H1 (cell line): ENCODE measurements at regions not wholly inside any gene's neighbourhood (a gene's known extent, or its start where the extent isn't known, plus 50 kb on each side); places are given as distances from the start of the nearest gene placed in this dataset.

ENCODE experiments used
- CTCF ChIA-PET: fragments of 300-600 bp; sonication (Branson Sonifier 250); formaldehyde crosslinking; loops from one replicate; lab custom pipeline; 2021; ENCODE audit not compliant: partially characterized antibody; lab: Charles Lee
- POLR2A ChIA-PET: fragments of 300-600 bp; sonication (Branson Sonifier 250); formaldehyde crosslinking; loops from one replicate; lab custom pipeline; 2021; ENCODE audit warnings: inconsistent platforms; ENCODE audit not compliant: partially characterized antibody; lab: Charles Lee
- DNase-seq, 2 experiments: peaks; one replicate each; pipeline versions ENCODE4 v3.0.0 to v3.0.0-alpha.2; 2010 to 2022; ENCODE audit warnings: low spot score in 2 of 2, low read depth in 1 of 2, mixed read lengths in 1 of 2
- FAIRE-seq: peaks from 2 replicates; lab custom pipeline; 2011; peaks lifted over from hg19 to GRCh38; lab: Jason Lieb, UNC
- H2AFZ ChIP-seq: 2 replicates; pipeline ENCODE4 v1.8.1; 2012; ENCODE audit warnings: low read length, inconsistent platforms
- H2AK5ac ChIP-seq: 2 replicates; pipeline ENCODE4 v1.6.1; 2013; ENCODE audit warnings: low read depth, low read length
- H2BK120ac ChIP-seq: replicated peaks from 2 replicates; pipeline ENCODE3; 2013; ENCODE audit warnings: low read depth, low read length, inconsistent platforms
- H2BK12ac ChIP-seq: 2 replicates; pipeline ENCODE4 v1.6.1; 2013; ENCODE audit warnings: low read depth, low read length
- H2BK15ac ChIP-seq: 2 replicates; pipeline ENCODE4 v1.6.1; 2013; ENCODE audit warnings: low read length
- H2BK20ac ChIP-seq: 2 replicates; pipeline ENCODE4 v1.6.1; 2013; ENCODE audit warnings: low read length
- H2BK5ac ChIP-seq: 2 replicates; pipeline ENCODE4 v1.6.1; 2013; ENCODE audit warnings: low read depth, low read length
- H3K14ac ChIP-seq: 2 replicates; pipeline ENCODE4 v1.6.1; 2013; ENCODE audit warnings: inconsistent platforms; ENCODE audit not compliant: insufficient read length
- H3K18ac ChIP-seq: 2 replicates; pipeline ENCODE4 v1.6.1; 2013; ENCODE audit warnings: low read length; ENCODE audit errors: extremely low read depth
- H3K23ac ChIP-seq: 2 replicates; pipeline ENCODE4 v1.6.1; 2013; ENCODE audit warnings: inconsistent platforms; ENCODE audit not compliant: insufficient read length
- H3K23me2 ChIP-seq: 2 replicates; pipeline ENCODE4 v1.6.1; 2013; ENCODE audit warnings: low read depth, low read length
- H3K27ac ChIP-seq: 2 replicates; pipeline ENCODE4 v1.6.1; 2011; ENCODE audit warnings: low read depth, low read length, inconsistent platforms
- H3K27me3 ChIP-seq, 4 experiments: replicated peaks in 1 of 4; 1 replicate in 1 of 4; 2 replicates in 3 of 4; pipeline versions ENCODE4 v1.6.1 to v1.8.1; 2011 to 2013; ENCODE audit warnings: low read length in 3 of 4, mild to moderate bottlenecking in 3 of 4, inconsistent platforms in 2 of 4, mixed read lengths in 2 of 4, moderate library complexity in 1 of 4; ENCODE audit not compliant: control insufficient read depth in 3 of 4, insufficient read depth in 3 of 4; ENCODE audit errors: extremely low read depth in 1 of 4
- H3K36me3 ChIP-seq, 4 experiments: 2 replicates each; pipeline versions ENCODE4 v1.6.1 to v1.8.1; 2011 to 2013; ENCODE audit warnings: mild to moderate bottlenecking in 4 of 4, low read length in 3 of 4, moderate library complexity in 2 of 4, control low read depth in 1 of 4, inconsistent platforms in 1 of 4; ENCODE audit not compliant: insufficient read depth in 4 of 4, control insufficient read depth in 2 of 4
- H3K4ac ChIP-seq: replicated peaks from 2 replicates; pipeline ENCODE3; 2013; ENCODE audit warnings: low read length, low read depth, mixed read lengths, inconsistent platforms; ENCODE audit not compliant: insufficient read length
- H3K4me1 ChIP-seq, 4 experiments: replicated peaks in 1 of 4; 1 replicate in 1 of 4; 2 replicates in 3 of 4; pipeline versions ENCODE4 v1.6.1 to v1.8.1; 2011 to 2013; ENCODE audit warnings: low read length in 3 of 4, inconsistent platforms in 2 of 4, mixed read lengths in 1 of 4; ENCODE audit not compliant: insufficient read depth in 4 of 4, control insufficient read depth in 3 of 4
- H3K4me2 ChIP-seq, 2 experiments: 2 replicates each; pipeline versions ENCODE4 v1.6.1 to v1.8.1; 2011 to 2013; ENCODE audit warnings: low read depth in 2 of 2, low read length in 2 of 2, control low read depth in 1 of 2, inconsistent platforms in 1 of 2, mild to moderate bottlenecking in 1 of 2; ENCODE audit not compliant: insufficient read depth in 1 of 2
- H3K4me3 ChIP-seq, 4 experiments: fragments of 200-600, 300-600 bp in 1 of 4; sonication (generic), shearing (Covaris generic), sonication (Bioruptor Twin) in 1 of 4; 2 replicates each; pipeline versions ENCODE4 v1.5.1 to v1.8.1; 2011 to 2016; ENCODE audit warnings: low read length in 4 of 4, low read depth in 3 of 4, control low read depth in 2 of 4, inconsistent platforms in 2 of 4, mild to moderate bottlenecking in 2 of 4, mixed read lengths in 1 of 4, moderate library complexity in 1 of 4; ENCODE audit not compliant: insufficient read depth in 2 of 4; ENCODE audit errors: extremely low read depth in 1 of 4
- H3K56ac ChIP-seq: replicated peaks from 2 replicates; pipeline ENCODE3; 2013; ENCODE audit warnings: low read depth, mild to moderate bottlenecking, mixed read lengths, low read length, inconsistent platforms; ENCODE audit not compliant: insufficient read length
- H3K79me1 ChIP-seq: 2 replicates; pipeline ENCODE4 v1.6.1; 2013; ENCODE audit warnings: low read depth, low read length, control low read depth
- H3K79me2 ChIP-seq, 2 experiments: 2 replicates each; pipeline versions ENCODE4 v1.6.1 to v1.8.1; 2012 to 2013; ENCODE audit warnings: low read length in 2 of 2, mild to moderate bottlenecking in 2 of 2, inconsistent platforms in 1 of 2; ENCODE audit not compliant: insufficient read depth in 2 of 2, control insufficient read depth in 1 of 2
- H3K9ac ChIP-seq, 4 experiments: replicated peaks in 1 of 4; 1 replicate in 1 of 4; 2 replicates in 3 of 4; pipeline versions ENCODE4 v1.6.1 to v1.8.1; 2011 to 2013; ENCODE audit warnings: low read depth in 3 of 4, low read length in 3 of 4, control low read depth in 2 of 4, mild to moderate bottlenecking in 2 of 4, moderate library complexity in 2 of 4, inconsistent platforms in 1 of 4; ENCODE audit errors: extremely low read depth in 1 of 4
- H3K9me3 ChIP-seq, 2 experiments: 2 replicates each; pipeline versions ENCODE4 v1.6.1 to v1.8.1; 2012 to 2013; ENCODE audit warnings: mild to moderate bottlenecking in 2 of 2, moderate library complexity in 2 of 2, control low read depth in 1 of 2, inconsistent platforms in 1 of 2, low read depth in 1 of 2, low read length in 1 of 2, mixed read lengths in 1 of 2; ENCODE audit not compliant: insufficient read depth in 2 of 2
- H4K20me1 ChIP-seq, 2 experiments: replicated peaks in 1 of 2; 2 replicates each; pipeline versions ENCODE3 to v1.8.1; 2011 to 2013; ENCODE audit warnings: inconsistent platforms in 2 of 2, low read length in 2 of 2, mild to moderate bottlenecking in 1 of 2; ENCODE audit not compliant: insufficient read depth in 2 of 2, control insufficient read depth in 1 of 2
- H4K5ac ChIP-seq: 2 replicates; pipeline ENCODE4 v1.6.1; 2013; ENCODE audit warnings: low read length, low read depth, mixed read lengths, inconsistent platforms; ENCODE audit not compliant: insufficient read length
- H4K8ac ChIP-seq: 2 replicates; pipeline ENCODE4 v1.8.0; 2013; ENCODE audit warnings: mild to moderate bottlenecking, moderate library complexity, low read length, inconsistent platforms; ENCODE audit not compliant: insufficient read depth; ENCODE audit errors: extremely low read depth
- H4K91ac ChIP-seq: replicated peaks from 2 replicates; pipeline ENCODE3; 2013; ENCODE audit warnings: low read length, mixed read lengths, inconsistent platforms; ENCODE audit not compliant: insufficient read length
- BCL11A ChIP-seq, 2 experiments: IDR thresholded peaks; one replicate each; pipeline ENCODE4 v1.6.1; 2011; ENCODE audit warnings: low read depth in 2 of 2, low read length in 2 of 2, mild to moderate bottlenecking in 2 of 2
- CHD1 ChIP-seq: IDR thresholded peaks from 2 replicates; pipeline ENCODE4 v1.6.1; 2012; ENCODE audit warnings: low read depth, low read length, improper control_type of control experiment
- CHD2 ChIP-seq: IDR thresholded peaks from 2 replicates; pipeline ENCODE4 v1.6.1; 2012; ENCODE audit warnings: low read length, improper control_type of control experiment
- GABPA ChIP-seq: IDR thresholded peaks from 2 replicates; pipeline ENCODE4 v1.6.1; 2011; ENCODE audit warnings: mild to moderate bottlenecking, low read length, moderate library complexity, borderline replicate concordance; ENCODE audit not compliant: insufficient read depth
- KDM5A ChIP-seq: fragments of 200-600 bp; IDR thresholded peaks from 2 replicates; pipeline ENCODE4 v1.7.1; 2012; ENCODE audit warnings: mild to moderate bottlenecking, low read length, inconsistent platforms, mixed read lengths
- POLR2AphosphoS5 ChIP-seq: IDR thresholded peaks from 2 replicates; pipeline ENCODE4 v1.6.1; 2011; ENCODE audit warnings: low read depth, low read length
- POU5F1 ChIP-seq: IDR thresholded peaks from 2 replicates; pipeline ENCODE4 v1.6.1; 2011; ENCODE audit warnings: low read depth, mild to moderate bottlenecking, low read length, moderate library complexity
- SIRT6 ChIP-seq: IDR thresholded peaks from one replicate; pipeline ENCODE4 v1.7.1; 2012; ENCODE audit warnings: low read length, inconsistent platforms
- SIX5 ChIP-seq: IDR thresholded peaks from 2 replicates; pipeline ENCODE4 v1.6.1; 2011; ENCODE audit warnings: mild to moderate bottlenecking, low read depth, low read length
- SP4 ChIP-seq: IDR thresholded peaks from 2 replicates; pipeline ENCODE4 v1.6.1; 2012; ENCODE audit warnings: low read length, inconsistent platforms
- TAF1 ChIP-seq: IDR thresholded peaks from 2 replicates; pipeline ENCODE4 v1.6.1; 2011; ENCODE audit warnings: mild to moderate bottlenecking, low read depth, low read length
- TEAD4 ChIP-seq: IDR thresholded peaks from 2 replicates; pipeline ENCODE4 v1.6.1; 2012; ENCODE audit warnings: low read depth, low read length, inconsistent platforms, mixed read lengths
- WGBS, 2 experiments: shearing (Covaris generic) in 1 of 2; methylation state at CpG; one replicate each; pipeline versions ENCODE4 v1.1.6 to v1.1.7; 2013 to 2015; ENCODE audit warnings: low lambda C conversion rate in 2 of 2, mixed read lengths in 2 of 2, inconsistent platforms in 1 of 2, low coverage in 1 of 2, missing lambda C conversion rate in 1 of 2; ENCODE audit not compliant: insufficient replicate concordance in 2 of 2, insufficient coverage in 1 of 2, insufficient read length in 1 of 2; ENCODE audit errors: extremely low coverage in 1 of 2, missing lambda C conversion rate in 1 of 2; 5-methylcytosine and 5-hydroxymethylcytosine counted together
- TF ChIP-seq, protein P1 (sequence below): IDR thresholded peaks from 2 replicates; pipeline ENCODE4 v1.6.1; 2012; ENCODE audit warnings: inconsistent platforms
- TF ChIP-seq, protein P2 (sequence below): IDR thresholded peaks from 2 replicates; pipeline ENCODE4 v1.6.1; 2012; ENCODE audit warnings: low read length, inconsistent platforms

DNA sequence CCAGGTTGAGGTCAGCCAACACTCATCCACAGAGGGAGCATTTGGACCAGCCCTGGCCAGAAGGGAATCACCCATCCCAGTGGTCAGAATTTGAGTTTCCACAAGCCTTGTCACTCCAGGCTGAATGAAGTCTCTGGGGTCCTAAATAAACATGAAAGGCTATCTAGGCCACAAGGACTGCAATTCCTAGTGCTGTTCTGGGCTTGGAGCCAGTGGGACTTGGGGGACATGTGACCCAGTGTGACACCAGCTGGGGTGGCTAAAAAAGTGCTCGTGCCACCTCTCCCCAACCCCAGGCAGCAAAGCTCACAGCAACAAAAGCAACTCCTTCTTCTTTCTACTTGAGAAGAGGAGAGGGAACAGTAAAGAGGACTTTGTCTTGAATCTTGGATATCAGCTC is 91.7 kb downstream of the MDH1 start:
- no peaks in the 10 kb centered on the region for H3K23me2 ChIP-seq
- peaks cover 0 to 6% (median 2%) of the 10 kb centered on the region in 4 experiments; a peak in 3 of 7 replicates for H3K4me1 ChIP-seq
- no peak overlapping the region for H2AK5ac ChIP-seq
- FAIRE-seq (no peak), DNase-seq (no peak)
- no peaks in the 10 kb centered on the region for H4K20me1 ChIP-seq
- 83% methylated on average over 1 of the region's 1 CpG; no CpG with 5 or more reads in 1 of the 2 experiments for WGBS, 2 experiments
- no peak overlapping the region for H2BK15ac ChIP-seq
- ChIA-PET POLR2A (interaction anchor here (1.6 kb wide), 1 partner anchor 65 kb away, joined by 3 read pairs; no protein-coding TSS in a partner anchor), CTCF (interaction anchor here (0.6 to 5.0 kb wide), 6 partner anchors 12 to 975 kb away, joined by 3 to 34 read pairs (median 4); partner anchors contain the start of gene EHBP1)
- H4K8ac ChIP-seq: no peak overlapping the region
- no peak overlapping the region for H3K4me2 ChIP-seq
- no peak overlapping the region for H2AFZ ChIP-seq
- no peak overlapping the region for H3K9ac ChIP-seq
- H3K79me1 ChIP-seq: no peaks in the 10 kb centered on the region
- no peak overlapping the region for H2BK120ac ChIP-seq
- H3K18ac ChIP-seq: no peak overlapping the region; the same call in 1 of the 2 replicates
- no peaks in the 10 kb centered on the region for H3K36me3 ChIP-seq
- H4K91ac ChIP-seq: no peak overlapping the region
- H2BK20ac ChIP-seq: no peak overlapping the region
- no peak overlapping the region for H3K4me3 ChIP-seq
- H4K5ac ChIP-seq: no peak overlapping the region
- no peak overlapping the region for H2BK5ac ChIP-seq
- H3K23ac ChIP-seq: no peak overlapping the region
- no peaks in the 10 kb centered on the region for H3K9me3 ChIP-seq
- no peak overlapping the region for H3K14ac ChIP-seq
- H3K56ac ChIP-seq: no peak overlapping the region
- no peak overlapping the region for H3K4ac ChIP-seq
- no peaks in the 10 kb centered on the region for H3K27me3 ChIP-seq
- H3K27ac ChIP-seq: no peak overlapping the region
- H3K79me2 ChIP-seq: no peaks in the 10 kb centered on the region
- H2BK12ac ChIP-seq: no peak overlapping the region
- TF ChIP-seq CHD2 (no peak), SP4 (no peak), POLR2AphosphoS5 (no peak), BCL11A (IDR thresholded peaks at IDR 0.05; ENCODE audit: low read depth in 2 of 2, low read length in 2 of 2) (no peak), CHD1 (no peak), GABPA (no peak), SIX5 (no peak), TEAD4 (no peak), POU5F1 (no peak), SIRT6 (no peak), TAF1 (no peak), KDM5A (no peak)
- TF ChIP-seq, protein P1, sequence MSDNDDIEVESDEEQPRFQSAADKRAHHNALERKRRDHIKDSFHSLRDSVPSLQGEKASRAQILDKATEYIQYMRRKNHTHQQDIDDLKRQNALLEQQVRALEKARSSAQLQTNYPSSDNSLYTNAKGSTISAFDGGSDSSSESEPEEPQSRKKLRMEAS: no peak
- TF ChIP-seq, protein P2, sequence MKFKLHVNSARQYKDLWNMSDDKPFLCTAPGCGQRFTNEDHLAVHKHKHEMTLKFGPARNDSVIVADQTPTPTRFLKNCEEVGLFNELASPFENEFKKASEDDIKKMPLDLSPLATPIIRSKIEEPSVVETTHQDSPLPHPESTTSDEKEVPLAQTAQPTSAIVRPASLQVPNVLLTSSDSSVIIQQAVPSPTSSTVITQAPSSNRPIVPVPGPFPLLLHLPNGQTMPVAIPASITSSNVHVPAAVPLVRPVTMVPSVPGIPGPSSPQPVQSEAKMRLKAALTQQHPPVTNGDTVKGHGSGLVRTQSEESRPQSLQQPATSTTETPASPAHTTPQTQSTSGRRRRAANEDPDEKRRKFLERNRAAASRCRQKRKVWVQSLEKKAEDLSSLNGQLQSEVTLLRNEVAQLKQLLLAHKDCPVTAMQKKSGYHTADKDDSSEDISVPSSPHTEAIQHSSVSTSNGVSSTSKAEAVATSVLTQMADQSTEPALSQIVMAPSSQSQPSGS: no peak
